HFF-Myc (cell line): ENCODE measurements at regions not wholly inside any gene's neighbourhood (a gene's known extent, or its start where the extent isn't known, plus 50 kb on each side); places are given as distances from the start of the nearest gene placed in this dataset.
"Not testable (repeated sequence)": the region's sequence is repeated elsewhere in the genome, so short reads cannot be mapped to it uniquely, and the experiment has no call there.

Experiments used
- DNase-seq: peaks from one replicate; pipeline ENCODE4 v3.0.0-alpha.2; 2011; ENCODE audit warnings: low read depth; ENCODE audit errors: extremely low read depth
- H3K4me3 ChIP-seq: replicated peaks from 2 replicates; pipeline ENCODE4 v1.5.1; 2011; ENCODE audit warnings: low read depth, mild to moderate bottlenecking, control low read depth, low read length
- TF ChIP-seq, protein P1 (sequence below): IDR thresholded peaks from 2 replicates; pipeline ENCODE4 v1.5.1; 2012; ENCODE audit warnings: mild to moderate bottlenecking, low read depth, low read length, control low read depth; ENCODE audit errors: missing control alignments

DNA sequence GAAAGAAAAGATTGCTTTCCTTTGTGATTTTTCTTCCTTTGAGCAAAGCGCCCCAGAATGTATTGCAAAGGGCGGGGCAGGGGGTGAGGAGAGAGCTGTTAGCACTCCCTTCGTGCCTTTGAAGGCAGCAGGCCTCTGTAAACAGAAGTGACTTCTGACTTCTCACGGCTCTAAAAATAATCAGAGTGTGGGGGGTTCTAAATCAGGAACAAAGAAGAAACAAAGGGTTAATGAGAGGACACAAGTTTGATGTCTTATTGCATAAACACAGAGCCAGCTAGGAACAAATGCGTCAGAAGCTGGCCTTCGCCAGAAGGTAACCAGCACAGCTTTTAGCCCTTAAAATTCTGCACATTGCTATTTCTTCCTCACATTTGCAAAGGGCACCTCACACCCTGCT, 626.2 kb downstream of the MID1IP1 start:
- DNase-seq: no peak
- TF ChIP-seq, protein P1, sequence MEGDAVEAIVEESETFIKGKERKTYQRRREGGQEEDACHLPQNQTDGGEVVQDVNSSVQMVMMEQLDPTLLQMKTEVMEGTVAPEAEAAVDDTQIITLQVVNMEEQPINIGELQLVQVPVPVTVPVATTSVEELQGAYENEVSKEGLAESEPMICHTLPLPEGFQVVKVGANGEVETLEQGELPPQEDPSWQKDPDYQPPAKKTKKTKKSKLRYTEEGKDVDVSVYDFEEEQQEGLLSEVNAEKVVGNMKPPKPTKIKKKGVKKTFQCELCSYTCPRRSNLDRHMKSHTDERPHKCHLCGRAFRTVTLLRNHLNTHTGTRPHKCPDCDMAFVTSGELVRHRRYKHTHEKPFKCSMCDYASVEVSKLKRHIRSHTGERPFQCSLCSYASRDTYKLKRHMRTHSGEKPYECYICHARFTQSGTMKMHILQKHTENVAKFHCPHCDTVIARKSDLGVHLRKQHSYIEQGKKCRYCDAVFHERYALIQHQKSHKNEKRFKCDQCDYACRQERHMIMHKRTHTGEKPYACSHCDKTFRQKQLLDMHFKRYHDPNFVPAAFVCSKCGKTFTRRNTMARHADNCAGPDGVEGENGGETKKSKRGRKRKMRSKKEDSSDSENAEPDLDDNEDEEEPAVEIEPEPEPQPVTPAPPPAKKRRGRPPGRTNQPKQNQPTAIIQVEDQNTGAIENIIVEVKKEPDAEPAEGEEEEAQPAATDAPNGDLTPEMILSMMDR: no peak
- H3K4me3 ChIP-seq: no peak overlapping the region

DNA sequence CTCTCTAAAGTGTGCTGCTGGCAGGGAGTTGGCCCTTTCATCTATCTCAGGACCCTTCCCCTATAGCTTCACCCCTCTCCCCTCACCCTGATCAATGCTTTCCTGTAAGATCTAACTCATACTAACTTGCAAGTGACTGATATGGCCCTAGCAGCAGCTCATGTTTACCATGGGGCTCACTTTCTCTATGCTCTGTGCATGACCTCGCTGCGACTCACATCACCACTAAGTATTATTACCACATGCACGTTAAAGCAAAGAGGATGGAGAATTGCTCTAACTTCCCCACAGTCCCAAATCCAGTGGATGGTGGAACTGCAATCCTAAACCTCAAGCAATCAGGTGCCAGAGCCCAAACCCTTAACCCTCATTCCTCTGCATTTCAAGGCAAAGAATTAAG, 626.6 kb downstream of the MID1IP1 start:
- TF ChIP-seq, protein P1: no peak
- DNase-seq: no peak
- no peak overlapping the region for H3K4me3 ChIP-seq

DNA sequence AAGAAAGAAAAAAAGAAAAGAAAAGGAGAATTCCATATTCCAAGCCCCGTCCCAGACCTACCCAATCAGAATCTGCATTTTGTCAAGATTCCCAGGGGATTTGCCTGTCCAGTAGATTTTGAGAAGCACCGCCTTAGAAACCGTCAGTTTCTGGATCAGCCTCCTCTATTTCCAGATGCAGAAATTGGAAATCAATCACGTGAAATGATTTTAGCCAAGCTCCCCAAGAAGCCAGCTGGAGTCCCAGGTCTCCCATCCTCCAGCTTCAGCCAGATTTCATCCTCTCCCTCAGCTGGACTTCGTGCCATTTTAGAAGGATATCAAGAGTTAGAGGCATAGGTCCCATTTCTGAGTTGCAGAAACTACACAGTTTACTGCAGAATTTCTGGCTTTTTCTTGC, 629.3 kb downstream of the MID1IP1 start:
- no peak for DNase-seq
- H3K4me3 ChIP-seq: no peak overlapping the region
- TF ChIP-seq, protein P1: no peak

DNA sequence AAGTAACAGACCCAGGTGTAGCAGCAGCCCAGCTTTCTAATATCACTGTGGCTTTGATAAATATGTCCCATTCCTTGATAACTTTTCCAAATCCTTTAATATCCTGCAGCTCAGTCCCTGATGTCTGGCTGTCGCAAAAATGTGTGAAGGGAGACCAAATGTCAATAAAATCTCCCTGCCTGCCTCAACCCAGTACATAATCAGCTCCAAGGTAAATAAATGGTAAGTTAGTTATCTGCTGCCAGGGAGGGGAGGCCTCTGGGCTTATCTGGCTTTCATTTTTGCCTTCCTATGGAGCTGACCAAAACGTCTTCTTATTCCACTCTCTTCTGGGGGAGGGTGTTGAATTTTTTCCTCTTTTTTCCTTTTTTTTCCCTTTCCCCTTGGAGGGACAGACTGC, 630.6 kb downstream of the MID1IP1 start:
- DNase-seq: no peak
- TF ChIP-seq, protein P1: no peak
- H3K4me3 ChIP-seq: no peak overlapping the region

DNA sequence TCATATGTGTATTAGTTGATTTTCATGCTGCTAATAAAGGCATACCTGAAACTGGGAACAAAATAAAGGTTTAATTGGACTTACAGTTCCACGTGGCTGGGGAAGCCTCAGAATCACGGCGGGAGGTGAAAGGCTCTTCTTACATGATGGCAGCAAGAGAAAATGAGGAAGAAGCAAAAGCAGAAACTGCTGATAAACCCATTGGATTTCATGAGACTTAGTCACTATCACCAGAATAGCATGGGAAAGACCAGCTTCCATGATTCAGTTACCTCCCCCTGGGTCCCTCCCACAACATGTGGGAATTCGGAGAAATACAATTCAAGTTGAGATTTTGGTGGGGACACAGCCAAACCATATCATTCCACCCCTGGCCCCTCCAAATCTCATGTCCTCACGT, 633.4 kb downstream of the MID1IP1 start:
- not testable (repeated sequence) for DNase-seq, H3K4me3 ChIP-seq

DNA sequence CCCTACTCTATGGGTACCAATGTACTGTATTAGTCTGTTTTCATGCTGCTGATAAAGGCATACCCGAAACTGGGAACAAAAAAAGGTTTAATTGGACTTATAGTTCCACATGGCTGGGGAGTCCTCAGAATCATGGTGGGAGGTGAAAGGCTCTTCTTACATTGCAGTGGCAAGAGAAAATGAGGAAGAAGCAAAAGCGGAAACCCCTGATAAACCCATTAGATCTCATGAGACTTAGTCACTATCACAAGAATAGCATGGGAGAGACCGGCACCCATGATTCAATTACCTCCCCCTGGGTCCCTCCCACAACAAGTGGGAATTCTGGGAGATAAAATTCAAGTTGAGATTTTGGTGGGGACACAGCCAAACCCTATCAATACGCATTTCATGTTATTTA, 635.3 kb downstream of the MID1IP1 start:
- not testable (repeated sequence) for DNase-seq

DNA sequence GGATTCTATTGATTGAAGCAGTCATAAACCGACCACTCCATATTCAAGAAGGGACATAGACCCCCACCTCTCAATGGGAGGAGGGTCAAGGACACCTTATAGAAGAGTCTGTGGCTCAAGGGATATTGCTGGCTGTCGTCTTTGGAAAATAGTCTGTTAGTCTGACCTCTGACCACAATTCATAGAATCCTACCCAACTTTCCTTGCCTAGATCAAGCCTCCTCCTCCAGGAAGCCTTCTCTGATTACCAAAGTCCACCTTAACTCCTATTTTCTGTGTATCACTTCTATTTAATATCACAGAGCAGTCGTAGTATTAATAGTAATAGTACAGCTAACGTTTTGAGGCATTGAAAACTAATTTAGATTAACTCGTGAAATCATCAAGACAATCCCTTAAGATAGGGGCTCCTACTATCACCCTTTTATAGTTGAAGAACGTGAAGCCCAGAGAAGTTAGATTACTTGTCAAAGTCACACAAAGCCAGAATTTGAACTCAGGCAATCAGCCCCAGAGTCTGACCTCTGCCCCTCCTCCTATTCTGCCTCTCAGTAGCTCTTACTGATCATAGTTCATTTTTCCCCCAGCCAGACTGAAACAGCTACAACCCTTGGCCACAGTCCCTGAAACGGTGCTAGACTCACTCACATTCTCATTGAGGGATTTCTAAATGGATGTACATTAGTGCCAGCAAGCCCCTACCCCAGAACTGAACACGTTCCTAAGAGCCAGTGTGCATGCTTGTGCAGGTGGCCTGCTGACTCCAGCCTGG, 636.6 kb downstream of the MID1IP1 start:
- TF ChIP-seq, protein P1: no peak
- DNase-seq: no peak
- H3K4me3 ChIP-seq: no peak overlapping the region

More for the DNA sequence above, 635.3 kb downstream of the MID1IP1 start:
- H3K4me3 ChIP-seq: not testable (repeated sequence)
